GM12875 (cell line): ENCODE measurements at regions not wholly inside any gene's neighbourhood (a gene's known extent, or its start where the extent isn't known, plus 50 kb on each side); places are given as distances from the start of the nearest gene placed in this dataset.
A peak's percentile ranks its signal among the peaks of the same experiment; 100 is the strongest.

Experiments used
- H3K4me3 ChIP-seq: one replicate; pipeline ENCODE4 v1.5.1; 2011; ENCODE audit warnings: low read depth, low read length, control low read depth
- TF ChIP-seq, protein P1 (sequence below): IDR thresholded peaks from 2 replicates; pipeline ENCODE4 v1.5.1; 2011; ENCODE audit warnings: low read depth, mild to moderate bottlenecking, control low read depth, inconsistent platforms, low read length, moderate library complexity, borderline replicate concordance; ENCODE audit not compliant: insufficient read depth

DNA sequence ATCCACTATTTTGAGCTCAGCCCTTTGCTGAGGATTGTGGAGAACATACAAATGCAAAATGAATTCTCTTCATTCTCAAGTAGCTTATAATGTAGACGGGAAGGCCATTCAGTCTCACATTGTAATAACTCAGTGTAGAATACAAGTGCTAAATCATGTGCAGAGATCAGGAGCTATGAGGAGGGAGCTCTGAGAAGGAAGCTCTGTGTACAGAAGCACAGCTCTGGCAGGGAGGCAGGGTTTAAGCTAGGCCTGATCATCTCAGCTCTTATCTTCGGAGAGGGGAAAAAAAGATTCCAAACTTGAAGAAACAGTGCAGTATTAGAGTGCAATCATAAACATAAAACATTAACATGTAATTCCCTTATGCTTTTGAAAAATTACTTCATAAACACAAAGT is 291.1 kb upstream of the SKOR2 start:
- TF ChIP-seq, protein P1, sequence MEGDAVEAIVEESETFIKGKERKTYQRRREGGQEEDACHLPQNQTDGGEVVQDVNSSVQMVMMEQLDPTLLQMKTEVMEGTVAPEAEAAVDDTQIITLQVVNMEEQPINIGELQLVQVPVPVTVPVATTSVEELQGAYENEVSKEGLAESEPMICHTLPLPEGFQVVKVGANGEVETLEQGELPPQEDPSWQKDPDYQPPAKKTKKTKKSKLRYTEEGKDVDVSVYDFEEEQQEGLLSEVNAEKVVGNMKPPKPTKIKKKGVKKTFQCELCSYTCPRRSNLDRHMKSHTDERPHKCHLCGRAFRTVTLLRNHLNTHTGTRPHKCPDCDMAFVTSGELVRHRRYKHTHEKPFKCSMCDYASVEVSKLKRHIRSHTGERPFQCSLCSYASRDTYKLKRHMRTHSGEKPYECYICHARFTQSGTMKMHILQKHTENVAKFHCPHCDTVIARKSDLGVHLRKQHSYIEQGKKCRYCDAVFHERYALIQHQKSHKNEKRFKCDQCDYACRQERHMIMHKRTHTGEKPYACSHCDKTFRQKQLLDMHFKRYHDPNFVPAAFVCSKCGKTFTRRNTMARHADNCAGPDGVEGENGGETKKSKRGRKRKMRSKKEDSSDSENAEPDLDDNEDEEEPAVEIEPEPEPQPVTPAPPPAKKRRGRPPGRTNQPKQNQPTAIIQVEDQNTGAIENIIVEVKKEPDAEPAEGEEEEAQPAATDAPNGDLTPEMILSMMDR = no peak
- no peak overlapping the region for H3K4me3 ChIP-seq

DNA sequence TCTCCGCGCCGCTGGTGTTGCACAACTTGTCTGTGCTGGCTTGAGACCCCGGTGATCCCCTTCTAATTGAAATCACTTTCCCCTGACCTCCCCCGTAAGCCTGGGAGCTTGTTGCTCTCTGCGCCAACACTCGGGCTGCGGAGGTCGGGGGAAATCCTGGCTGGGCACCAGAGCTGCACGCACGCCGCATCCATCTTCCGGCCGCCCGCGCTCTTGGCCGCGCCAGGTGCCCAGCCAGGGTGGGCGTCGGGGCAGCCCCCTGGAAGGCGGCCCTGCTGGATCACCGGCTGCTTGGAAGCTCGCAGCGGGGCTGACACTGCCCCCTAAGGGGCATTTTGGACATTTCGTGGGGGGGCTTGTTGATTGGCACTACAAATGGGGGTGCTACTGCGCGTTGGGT is 280.3 kb upstream of the SKOR2 start:
- TF ChIP-seq, protein P1 = peak; percentile 27; the same call in 1 of the 2 replicates
- no peak overlapping the region for H3K4me3 ChIP-seq

DNA sequence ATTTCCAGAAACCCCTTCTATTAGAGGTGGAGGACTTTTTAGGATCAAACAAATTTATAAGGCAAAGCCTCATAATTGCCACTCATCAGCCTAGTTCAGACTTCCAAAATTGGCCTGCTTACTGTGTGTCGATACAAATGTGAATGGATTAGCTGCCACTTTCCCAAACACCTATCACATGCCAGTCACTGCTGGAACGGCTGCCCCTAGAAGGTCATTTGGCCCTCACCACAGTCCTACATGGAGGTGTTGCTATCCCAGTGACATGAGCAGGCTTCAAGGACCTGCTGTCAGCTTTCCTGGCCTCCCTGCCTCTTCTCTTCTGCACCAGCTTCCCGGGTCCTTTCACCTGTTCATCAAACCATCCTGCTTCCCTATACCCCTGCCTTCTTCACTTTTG is 279.2 kb upstream of the SKOR2 start:
- TF ChIP-seq, protein P1 = no peak
- H3K4me3 ChIP-seq = no peak overlapping the region

DNA sequence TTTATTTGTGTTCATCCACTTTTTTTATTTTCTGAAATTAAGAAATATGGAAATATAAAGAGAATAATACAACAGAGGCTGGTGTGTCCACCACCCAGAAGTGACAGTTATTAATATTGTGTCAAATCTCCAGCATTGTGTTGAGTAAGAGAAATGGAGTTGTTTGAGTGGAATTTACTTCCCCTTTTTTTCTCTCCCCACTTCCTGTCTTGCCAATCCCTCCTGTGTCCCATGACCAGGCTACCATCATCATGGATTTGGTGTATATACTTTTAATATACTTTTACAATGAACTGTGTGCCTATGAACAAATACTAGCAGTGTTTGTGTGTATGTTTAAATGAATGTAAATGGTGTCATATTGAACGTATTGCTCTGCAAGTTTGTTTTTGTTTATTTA is 276.9 kb upstream of the SKOR2 start:
- TF ChIP-seq, protein P1 = no peak
- H3K4me3 ChIP-seq = no peak overlapping the region

DNA sequence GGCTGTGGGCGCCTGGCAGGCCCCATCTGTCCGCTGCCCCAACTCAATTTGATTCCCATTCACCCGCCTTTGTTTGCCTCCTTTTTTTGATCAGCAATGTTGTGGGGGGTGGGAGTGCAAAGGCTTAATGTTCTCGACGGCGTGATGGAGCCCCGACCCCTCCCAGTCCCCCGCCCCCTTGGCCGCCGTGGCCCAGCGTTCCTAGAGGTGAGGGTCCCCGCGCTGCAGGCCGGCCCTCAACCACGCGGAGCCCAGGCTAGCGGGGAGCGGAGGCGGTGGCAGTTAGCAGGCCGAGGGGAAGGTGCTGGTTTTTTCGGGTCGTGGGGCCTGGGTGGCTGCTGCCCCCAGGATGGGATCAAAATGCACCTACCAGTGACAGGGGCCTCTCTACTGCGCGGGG is 274.7 kb upstream of the SKOR2 start:
- no peak overlapping the region for H3K4me3 ChIP-seq
- TF ChIP-seq, protein P1 = no peak

DNA sequence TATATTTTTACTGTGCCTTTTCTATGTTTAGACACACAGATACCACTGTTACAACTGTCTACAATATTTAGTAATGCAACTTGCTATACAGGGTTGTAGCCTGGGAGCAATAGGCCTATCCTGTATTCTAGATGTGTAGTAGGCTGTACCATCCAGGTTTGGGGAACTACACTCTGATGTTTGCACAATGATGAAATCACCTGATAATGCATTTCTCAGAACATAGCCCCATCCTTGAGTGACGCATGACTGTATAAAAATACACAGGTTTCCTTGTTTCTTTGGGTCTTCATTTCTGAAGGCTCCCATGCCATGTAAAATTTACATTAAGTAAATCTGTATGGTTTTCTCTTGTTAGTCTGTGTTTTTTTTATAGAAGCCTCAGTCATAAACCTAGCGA is 270.9 kb upstream of the SKOR2 start:
- H3K4me3 ChIP-seq = no peak overlapping the region
- TF ChIP-seq, protein P1 = no peak

DNA sequence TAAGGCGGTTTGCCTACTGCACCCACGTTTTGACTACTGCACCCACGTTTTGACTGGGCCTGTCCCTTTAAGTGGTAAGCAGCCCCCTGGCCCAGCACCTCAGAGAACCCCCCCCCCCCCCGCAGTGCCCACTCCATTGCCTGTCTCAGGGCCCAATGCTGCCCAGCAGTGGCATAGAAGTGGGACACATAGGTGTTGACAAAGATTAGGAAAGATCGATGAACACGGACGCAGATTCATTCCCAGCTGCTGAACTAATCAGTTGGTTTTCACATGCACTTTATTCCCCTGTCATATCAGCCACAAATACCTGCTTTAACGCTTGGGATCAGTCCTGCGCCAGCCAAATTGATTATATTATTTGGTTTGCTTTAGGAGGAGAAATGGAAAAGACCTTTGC is 268.8 kb upstream of the SKOR2 start:
- H3K4me3 ChIP-seq = no peak overlapping the region
- TF ChIP-seq, protein P1 = no peak
